C4-2B (cell line): ENCODE measurements at regions not wholly inside any gene's neighbourhood (a gene's known extent, or its start where the extent isn't known, plus 50 kb on each side); places are given as distances from the start of the nearest gene placed in this dataset.

Experiments used
- H3K27ac ChIP-seq: fragments of 450-650 bp; 2 replicates; pipeline ENCODE4 v1.5.1; 2017
- ZFX ChIP-seq: fragments of 450-650 bp; IDR thresholded peaks from 2 replicates; pipeline ENCODE4 v1.6.1; 2017
- TF ChIP-seq, protein P1 (sequence below): fragments of 450-650 bp; conservative IDR thresholded peaks from 2 replicates; pipeline ENCODE4 v1.5.1; 2017; ENCODE audit warnings: mild to moderate bottlenecking

GRCh38 chr2:133733901-133734255, 165.6 kb upstream of the NCKAP5 start:
- TF ChIP-seq, protein P1, sequence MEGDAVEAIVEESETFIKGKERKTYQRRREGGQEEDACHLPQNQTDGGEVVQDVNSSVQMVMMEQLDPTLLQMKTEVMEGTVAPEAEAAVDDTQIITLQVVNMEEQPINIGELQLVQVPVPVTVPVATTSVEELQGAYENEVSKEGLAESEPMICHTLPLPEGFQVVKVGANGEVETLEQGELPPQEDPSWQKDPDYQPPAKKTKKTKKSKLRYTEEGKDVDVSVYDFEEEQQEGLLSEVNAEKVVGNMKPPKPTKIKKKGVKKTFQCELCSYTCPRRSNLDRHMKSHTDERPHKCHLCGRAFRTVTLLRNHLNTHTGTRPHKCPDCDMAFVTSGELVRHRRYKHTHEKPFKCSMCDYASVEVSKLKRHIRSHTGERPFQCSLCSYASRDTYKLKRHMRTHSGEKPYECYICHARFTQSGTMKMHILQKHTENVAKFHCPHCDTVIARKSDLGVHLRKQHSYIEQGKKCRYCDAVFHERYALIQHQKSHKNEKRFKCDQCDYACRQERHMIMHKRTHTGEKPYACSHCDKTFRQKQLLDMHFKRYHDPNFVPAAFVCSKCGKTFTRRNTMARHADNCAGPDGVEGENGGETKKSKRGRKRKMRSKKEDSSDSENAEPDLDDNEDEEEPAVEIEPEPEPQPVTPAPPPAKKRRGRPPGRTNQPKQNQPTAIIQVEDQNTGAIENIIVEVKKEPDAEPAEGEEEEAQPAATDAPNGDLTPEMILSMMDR, result no peak
- no peak overlapping the region for H3K27ac ChIP-seq

DNA sequence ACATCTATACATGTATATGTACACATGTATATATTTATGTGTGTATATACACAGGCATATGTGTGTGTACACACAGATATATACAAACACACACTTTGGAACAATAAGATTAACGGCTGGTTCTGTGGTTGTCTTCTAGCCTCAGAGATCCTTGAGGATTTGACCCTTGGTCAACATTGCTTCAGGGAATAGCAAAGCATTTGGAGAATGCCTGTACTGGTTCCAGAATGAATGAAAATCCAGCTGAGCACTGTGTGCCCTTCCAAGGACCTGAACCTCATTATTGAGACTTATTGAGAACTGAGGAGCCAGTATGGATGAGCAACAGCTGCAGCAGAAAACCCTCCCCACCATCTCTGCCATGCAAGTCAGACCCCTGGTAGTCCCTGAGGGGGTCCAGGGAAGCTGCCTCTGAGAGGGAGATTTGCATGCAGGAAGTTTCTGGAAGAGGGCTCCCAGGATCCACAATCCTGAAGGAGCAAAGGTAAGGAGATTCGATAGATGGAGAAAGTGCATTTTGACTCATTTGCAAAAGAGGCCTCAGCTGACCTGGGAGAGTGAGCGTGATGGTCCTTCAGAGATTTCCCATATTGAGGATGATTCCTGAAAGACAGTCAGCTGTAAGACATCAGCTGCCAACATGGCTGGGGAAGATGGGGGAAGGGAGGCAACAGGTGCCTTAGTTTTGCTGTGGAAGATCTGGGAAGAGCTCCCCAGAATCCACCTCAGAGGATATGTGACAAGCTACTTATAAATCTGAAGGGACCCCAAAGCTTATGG, 166.6 kb upstream of the NCKAP5 start:
- TF ChIP-seq, protein P1, result no peak
- TF ChIP-seq ZFX, result no peak
- H3K27ac ChIP-seq, result no peak overlapping the region

DNA sequence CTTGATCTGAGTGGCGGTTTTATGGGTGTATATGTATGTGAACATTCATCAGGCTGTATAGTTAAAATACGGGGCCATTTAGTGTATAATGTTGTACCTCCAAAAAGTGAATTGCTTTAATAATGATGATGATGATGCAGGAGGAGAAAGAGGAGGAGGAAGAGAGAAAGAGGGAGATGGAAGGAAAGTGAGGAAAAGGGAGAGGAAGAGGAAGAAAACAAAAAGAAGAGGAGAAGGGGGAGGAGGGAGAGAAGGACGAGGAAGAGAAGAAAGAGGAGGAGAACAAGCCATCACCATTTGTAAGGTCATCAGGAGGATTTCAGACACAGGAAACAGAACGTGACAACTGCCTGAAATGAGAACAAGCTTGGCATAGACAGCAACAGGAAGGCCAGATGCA, 168.4 kb upstream of the NCKAP5 start:
- no peak for TF ChIP-seq ZFX
- TF ChIP-seq, protein P1, result no peak
- H3K27ac ChIP-seq, result no peak overlapping the region

GRCh38 chr2:133737242-133737993, 169.2 kb upstream of the NCKAP5 start:
- TF ChIP-seq ZFX, result no peak
- TF ChIP-seq, protein P1, result no peak
- H3K27ac ChIP-seq, result no peak overlapping the region

DNA sequence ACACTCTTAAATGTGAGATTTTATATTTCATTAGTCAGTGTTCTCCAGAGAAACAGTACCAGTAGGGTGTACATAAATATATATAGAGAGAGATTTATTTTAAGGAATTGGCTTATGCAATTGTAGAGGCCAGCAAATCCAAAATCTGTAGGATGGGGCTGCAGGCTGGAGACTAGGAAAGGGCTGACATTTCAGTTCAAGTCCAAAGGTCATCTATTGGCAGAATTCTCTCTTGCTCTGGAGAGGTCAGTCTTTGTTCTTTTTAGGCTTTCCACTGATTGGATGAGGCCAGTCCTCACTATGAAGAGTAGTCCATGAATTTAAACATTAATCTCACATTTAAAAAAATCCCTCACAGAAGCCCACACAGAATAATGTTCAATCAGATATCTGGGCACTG, 170.8 kb upstream of the NCKAP5 start:
- TF ChIP-seq ZFX, result no peak
- TF ChIP-seq, protein P1, result no peak
- H3K27ac ChIP-seq, result no peak overlapping the region

DNA sequence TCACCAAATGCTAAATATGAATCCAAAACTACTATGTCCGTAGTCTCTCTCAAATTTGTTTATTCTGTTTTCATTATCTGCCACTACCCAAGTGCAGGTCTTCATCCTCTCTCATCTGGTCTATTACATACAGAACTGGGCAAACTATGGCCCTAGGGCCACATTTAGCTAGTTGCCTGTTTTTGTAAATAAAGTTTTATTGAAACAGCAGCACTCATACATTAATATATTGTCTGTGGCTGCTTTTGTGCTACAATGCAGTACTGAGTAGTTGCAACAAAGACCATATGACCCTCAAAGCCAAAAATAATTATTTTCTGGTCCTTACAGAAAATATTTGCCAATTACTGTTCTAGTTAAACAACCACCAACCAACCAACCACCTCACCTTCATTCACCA, 172.2 kb upstream of the NCKAP5 start:
- H3K27ac ChIP-seq, result no peak overlapping the region
- TF ChIP-seq, protein P1, result no peak
- no peak for TF ChIP-seq ZFX

GRCh38 chr2:133748007-133748700, 179.9 kb upstream of the NCKAP5 start:
- no peak for TF ChIP-seq ZFX
- TF ChIP-seq, protein P1, result no peak
- no peak overlapping the region for H3K27ac ChIP-seq
